ENCODE measurements at regions not wholly inside any gene's neighbourhood (a gene's known extent, or its start where the extent isn't known, plus 50 kb on each side); places are given as distances from the start of the nearest gene placed in this dataset.

DNA sequence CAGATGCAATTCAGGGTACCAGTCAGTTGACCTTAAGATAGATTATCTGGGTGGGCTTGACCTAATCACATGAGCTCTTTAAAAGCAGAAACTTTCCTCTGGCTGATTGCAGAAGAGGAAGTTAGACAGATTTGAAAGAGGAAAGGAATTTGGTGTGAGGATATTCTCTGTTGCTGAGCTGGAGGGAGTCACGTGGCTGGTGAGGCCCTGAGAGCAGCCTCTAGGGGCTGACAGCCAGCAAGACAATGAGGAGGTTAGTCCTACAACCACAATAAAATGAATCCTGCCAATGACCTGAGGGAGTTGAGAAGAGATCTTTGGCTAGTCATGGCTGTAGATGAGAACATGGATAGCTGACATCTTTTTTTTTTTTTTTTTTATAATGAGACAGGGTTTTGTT is 87.0 kb upstream of the B3GAT2 start:
- TF ChIP-seq POLR2AphosphoS5 (IDR thresholded peaks at IDR 0.05; ENCODE audit: low read depth, low read length) (no peak), TCF7L2 (IDR thresholded peaks at IDR 0.05; ENCODE audit: low read depth, low read length) (no peak), SIN3A (IDR thresholded peaks at IDR 0.05; ENCODE audit: borderline replicate concordance, insufficient read depth, low read depth, low read length) (no peak)
- TF ChIP-seq, protein P1, sequence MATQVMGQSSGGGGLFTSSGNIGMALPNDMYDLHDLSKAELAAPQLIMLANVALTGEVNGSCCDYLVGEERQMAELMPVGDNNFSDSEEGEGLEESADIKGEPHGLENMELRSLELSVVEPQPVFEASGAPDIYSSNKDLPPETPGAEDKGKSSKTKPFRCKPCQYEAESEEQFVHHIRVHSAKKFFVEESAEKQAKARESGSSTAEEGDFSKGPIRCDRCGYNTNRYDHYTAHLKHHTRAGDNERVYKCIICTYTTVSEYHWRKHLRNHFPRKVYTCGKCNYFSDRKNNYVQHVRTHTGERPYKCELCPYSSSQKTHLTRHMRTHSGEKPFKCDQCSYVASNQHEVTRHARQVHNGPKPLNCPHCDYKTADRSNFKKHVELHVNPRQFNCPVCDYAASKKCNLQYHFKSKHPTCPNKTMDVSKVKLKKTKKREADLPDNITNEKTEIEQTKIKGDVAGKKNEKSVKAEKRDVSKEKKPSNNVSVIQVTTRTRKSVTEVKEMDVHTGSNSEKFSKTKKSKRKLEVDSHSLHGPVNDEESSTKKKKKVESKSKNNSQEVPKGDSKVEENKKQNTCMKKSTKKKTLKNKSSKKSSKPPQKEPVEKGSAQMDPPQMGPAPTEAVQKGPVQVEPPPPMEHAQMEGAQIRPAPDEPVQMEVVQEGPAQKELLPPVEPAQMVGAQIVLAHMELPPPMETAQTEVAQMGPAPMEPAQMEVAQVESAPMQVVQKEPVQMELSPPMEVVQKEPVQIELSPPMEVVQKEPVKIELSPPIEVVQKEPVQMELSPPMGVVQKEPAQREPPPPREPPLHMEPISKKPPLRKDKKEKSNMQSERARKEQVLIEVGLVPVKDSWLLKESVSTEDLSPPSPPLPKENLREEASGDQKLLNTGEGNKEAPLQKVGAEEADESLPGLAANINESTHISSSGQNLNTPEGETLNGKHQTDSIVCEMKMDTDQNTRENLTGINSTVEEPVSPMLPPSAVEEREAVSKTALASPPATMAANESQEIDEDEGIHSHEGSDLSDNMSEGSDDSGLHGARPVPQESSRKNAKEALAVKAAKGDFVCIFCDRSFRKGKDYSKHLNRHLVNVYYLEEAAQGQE (IDR thresholded peaks at IDR 0.05; ENCODE audit: insufficient read depth in 1 of 2, low read depth in 2 of 2, low read length in 1 of 2), result no peak
- TF ChIP-seq, protein P2, sequence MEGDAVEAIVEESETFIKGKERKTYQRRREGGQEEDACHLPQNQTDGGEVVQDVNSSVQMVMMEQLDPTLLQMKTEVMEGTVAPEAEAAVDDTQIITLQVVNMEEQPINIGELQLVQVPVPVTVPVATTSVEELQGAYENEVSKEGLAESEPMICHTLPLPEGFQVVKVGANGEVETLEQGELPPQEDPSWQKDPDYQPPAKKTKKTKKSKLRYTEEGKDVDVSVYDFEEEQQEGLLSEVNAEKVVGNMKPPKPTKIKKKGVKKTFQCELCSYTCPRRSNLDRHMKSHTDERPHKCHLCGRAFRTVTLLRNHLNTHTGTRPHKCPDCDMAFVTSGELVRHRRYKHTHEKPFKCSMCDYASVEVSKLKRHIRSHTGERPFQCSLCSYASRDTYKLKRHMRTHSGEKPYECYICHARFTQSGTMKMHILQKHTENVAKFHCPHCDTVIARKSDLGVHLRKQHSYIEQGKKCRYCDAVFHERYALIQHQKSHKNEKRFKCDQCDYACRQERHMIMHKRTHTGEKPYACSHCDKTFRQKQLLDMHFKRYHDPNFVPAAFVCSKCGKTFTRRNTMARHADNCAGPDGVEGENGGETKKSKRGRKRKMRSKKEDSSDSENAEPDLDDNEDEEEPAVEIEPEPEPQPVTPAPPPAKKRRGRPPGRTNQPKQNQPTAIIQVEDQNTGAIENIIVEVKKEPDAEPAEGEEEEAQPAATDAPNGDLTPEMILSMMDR (IDR thresholded peaks at IDR 0.05), result no peak
- Histone ChIP-seq H3K9me3 (ENCODE audit: control insufficient read depth, insufficient read depth, low read depth, low read length) (no peaks in the 10 kb centered on the region), H3K36me3 (ENCODE audit: control insufficient read depth, insufficient read depth, low read length) (no peaks in the 10 kb centered on the region), H3K27ac (ENCODE audit: low read length) (no peak overlapping the region), H3K27me3 (ENCODE audit: control insufficient read depth, insufficient read depth, low read length) (peaks cover 6% of the 10 kb centered on the region), H3K4me3 (ENCODE audit: low read depth in 2 of 2, low read length in 2 of 2) (no peak overlapping the region), H3K4me1 (ENCODE audit: control insufficient read depth, insufficient read depth, low read length) (no peaks in the 10 kb centered on the region)
- in situ Hi-C loops (cut with HindIII; ENCODE audit: low pct_unique_long_range_greater_than_20kb, low sequenced_read_pairs) (no loop called here), intact Hi-C loops (cut with micrococcal nuclease; ENCODE audit: unreplicated experiment) (no loop called here)
- no peak for DNase-seq (ENCODE audit: low read depth, low spot score)
- ATAC-seq, result no peak
- no TSS peak for BruUV-seq (replicated peaks)
- CTCF ChIA-PET, result no interaction called here
- POLR2A ChIA-PET, result no interaction called here

DNA sequence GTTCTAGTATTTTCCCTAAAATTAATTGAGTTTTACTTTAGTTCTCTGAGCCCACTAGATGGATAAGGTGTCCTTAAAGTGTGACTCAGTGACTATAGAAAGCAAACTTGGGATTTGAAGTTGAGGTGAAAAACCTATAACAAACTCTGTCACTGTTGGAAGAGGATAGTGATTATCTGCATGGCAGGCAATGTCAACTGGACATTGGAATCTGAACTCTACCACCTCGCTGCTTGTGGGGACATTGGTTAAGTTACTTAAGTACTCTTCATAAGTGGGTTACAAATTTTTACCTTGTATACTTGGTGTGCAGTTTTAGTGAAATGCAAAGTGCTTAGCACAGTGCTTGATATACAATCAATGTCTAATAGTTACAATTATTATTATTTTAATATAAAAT is 87.9 kb upstream of the B3GAT2 start:
- no TSS peak for BruUV-seq (replicated peaks)
- intact Hi-C loops (cut with micrococcal nuclease; ENCODE audit: unreplicated experiment), result no loop called here
- ChIA-PET CTCF (no interaction called here), POLR2A (no interaction called here)
- no peak overlapping the region for H3K4me3 ChIP-seq (ENCODE audit: low read depth in 2 of 2, low read length in 2 of 2)
- H3K27me3 ChIP-seq (ENCODE audit: control insufficient read depth, insufficient read depth, low read length), result peaks cover 6% of the 10 kb centered on the region
- DNase-seq (ENCODE audit: low read depth, low spot score) (no peak), ATAC-seq (no peak)
- in situ Hi-C loops (cut with HindIII; ENCODE audit: low pct_unique_long_range_greater_than_20kb, low sequenced_read_pairs), result no loop called here
- TF ChIP-seq SIN3A (IDR thresholded peaks at IDR 0.05; ENCODE audit: borderline replicate concordance, insufficient read depth, low read depth, low read length) (no peak), POLR2AphosphoS5 (IDR thresholded peaks at IDR 0.05; ENCODE audit: low read depth, low read length) (no peak), TCF7L2 (IDR thresholded peaks at IDR 0.05; ENCODE audit: low read depth, low read length) (no peak)
- TF ChIP-seq, protein P1 (IDR thresholded peaks at IDR 0.05; ENCODE audit: insufficient read depth in 1 of 2, low read depth in 2 of 2, low read length in 1 of 2), result no peak
- TF ChIP-seq, protein P2 (IDR thresholded peaks at IDR 0.05), result no peak
- no peaks in the 10 kb centered on the region for H3K9me3 ChIP-seq (ENCODE audit: control insufficient read depth, insufficient read depth, low read depth, low read length)
- H3K4me1 ChIP-seq (ENCODE audit: control insufficient read depth, insufficient read depth, low read length), result no peaks in the 10 kb centered on the region
- H3K27ac ChIP-seq (ENCODE audit: low read length), result no peak overlapping the region
- H3K36me3 ChIP-seq (ENCODE audit: control insufficient read depth, insufficient read depth, low read length), result no peaks in the 10 kb centered on the region
